Astrocyte (in vitro differentiated cells and primary cell): ENCODE measurements at regions not wholly inside any gene's neighbourhood (a gene's known extent, or its start where the extent isn't known, plus 50 kb on each side); places are given as distances from the start of the nearest gene placed in this dataset.

Source experiments
- DNase-seq: peaks from one replicate; pipeline ENCODE4 v3.0.0-alpha.2; 2010; ENCODE audit warnings: low read depth
- FAIRE-seq: peaks from 2 replicates; lab custom pipeline; 2011; peaks lifted over from hg19 to GRCh38; lab: Jason Lieb, UNC
- H2AFZ ChIP-seq: 2 replicates; pipeline ENCODE4 v1.6.0; 2012; ENCODE audit warnings: low read depth, low read length, inconsistent platforms
- H3K27ac ChIP-seq: 2 replicates; pipeline ENCODE4 v1.5.1; 2011; ENCODE audit warnings: low read depth, low read length, inconsistent platforms
- H3K27me3 ChIP-seq: 2 replicates; pipeline ENCODE4 v1.6.0; 2011; ENCODE audit warnings: low read length, inconsistent platforms; ENCODE audit not compliant: insufficient read depth
- H3K36me3 ChIP-seq: 2 replicates; pipeline ENCODE4 v1.5.1; 2011; ENCODE audit warnings: low read length, inconsistent platforms; ENCODE audit not compliant: insufficient read depth
- H3K4me1 ChIP-seq: 2 replicates; pipeline ENCODE4 v1.5.1; 2011; ENCODE audit warnings: low read length, inconsistent platforms; ENCODE audit not compliant: insufficient read depth
- H3K4me2 ChIP-seq: 2 replicates; pipeline ENCODE4 v1.6.0; 2012; ENCODE audit warnings: low read length, inconsistent platforms
- H3K4me3 ChIP-seq: 2 replicates; pipeline ENCODE4 v1.5.1; 2011; ENCODE audit warnings: low read depth, mild to moderate bottlenecking, low read length, inconsistent platforms; ENCODE audit not compliant: insufficient read depth
- H3K79me2 ChIP-seq: 2 replicates; pipeline ENCODE4 v1.6.0; 2012; ENCODE audit warnings: mild to moderate bottlenecking, low read length, inconsistent platforms; ENCODE audit not compliant: insufficient read depth
- H3K9ac ChIP-seq: 2 replicates; pipeline ENCODE4 v1.6.0; 2012; ENCODE audit warnings: mild to moderate bottlenecking, low read length, inconsistent platforms
- H3K9me3 ChIP-seq: 2 replicates; pipeline ENCODE4 v1.5.1; 2012; ENCODE audit warnings: low read depth, mild to moderate bottlenecking, low read length, inconsistent platforms; ENCODE audit not compliant: insufficient read depth
- H4K20me1 ChIP-seq: 2 replicates; pipeline ENCODE4 v1.6.0; 2012; ENCODE audit warnings: low read length, inconsistent platforms; ENCODE audit not compliant: insufficient read depth
- H3K27ac Mint-ChIP-seq: one replicate; pipeline ENCODE4 v1.8.0; 2021; ENCODE audit warnings: mild to moderate bottlenecking, mixed read lengths; ENCODE audit not compliant: unreplicated experiment
- H3K27me3 Mint-ChIP-seq: one replicate; pipeline ENCODE4 v1.8.0; 2021; ENCODE audit warnings: low read depth, mixed read lengths; ENCODE audit not compliant: unreplicated experiment
- H3K36me3 Mint-ChIP-seq: one replicate; pipeline ENCODE4 v1.8.0; 2021; ENCODE audit warnings: low read depth, mixed read lengths; ENCODE audit not compliant: unreplicated experiment
- H3K4me1 Mint-ChIP-seq: one replicate; pipeline ENCODE4 v1.8.0; 2021; ENCODE audit warnings: low read depth, mixed read lengths; ENCODE audit not compliant: unreplicated experiment
- H3K4me3 Mint-ChIP-seq: one replicate; pipeline ENCODE4 v1.8.0; 2021; ENCODE audit warnings: mild to moderate bottlenecking, moderate library complexity, mixed read lengths; ENCODE audit not compliant: unreplicated experiment
- H3K9me3 Mint-ChIP-seq: one replicate; pipeline ENCODE4 v1.8.0; 2021; ENCODE audit warnings: mild to moderate bottlenecking, mixed read lengths; ENCODE audit not compliant: unreplicated experiment
- EZH2 ChIP-seq: IDR thresholded peaks from 2 replicates; pipeline ENCODE4 v1.6.1; 2012; ENCODE audit warnings: mild to moderate bottlenecking, low read length, inconsistent platforms; ENCODE audit not compliant: insufficient read depth
- TF ChIP-seq, protein P1 (sequence below): IDR thresholded peaks from 2 replicates; pipeline ENCODE4 v1.5.1; 2011; ENCODE audit warnings: low read depth, mild to moderate bottlenecking, inconsistent platforms, low read length, moderate library complexity; ENCODE audit not compliant: insufficient read depth

DNA sequence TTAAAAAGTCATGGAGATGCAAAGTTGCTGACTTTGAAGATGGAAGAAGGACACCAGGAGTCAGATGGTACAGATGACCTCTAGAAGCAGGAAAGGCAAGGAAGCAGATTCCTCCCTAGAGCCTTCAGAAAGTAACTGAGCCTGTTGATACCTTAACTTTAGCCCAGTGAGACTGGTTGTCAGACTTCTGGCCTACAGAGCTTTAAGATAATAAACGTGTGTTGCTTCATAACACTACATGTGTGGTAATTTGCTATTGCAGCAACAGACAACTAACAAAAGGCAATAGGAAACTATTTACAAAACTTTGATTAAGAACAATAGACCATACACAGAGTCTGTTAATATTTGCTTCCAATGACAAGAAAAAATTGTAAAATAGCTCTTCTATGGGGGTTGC lies 102.0 kb upstream of the USP38 start:
- no peak overlapping the region for H3K4me3 Mint-ChIP-seq
- Histone ChIP-seq H3K9me3 (no peaks in the 10 kb centered on the region), H3K4me1 (no peaks in the 10 kb centered on the region), H3K9ac (no peak overlapping the region), H3K4me3 (no peak overlapping the region), H3K79me2 (no peaks in the 10 kb centered on the region), H3K27ac (no peak overlapping the region), H3K27me3 (no peaks in the 10 kb centered on the region), H2AFZ (no peak overlapping the region), H3K36me3 (no peaks in the 10 kb centered on the region), H4K20me1 (no peaks in the 10 kb centered on the region), H3K4me2 (no peak overlapping the region)
- H3K36me3 Mint-ChIP-seq, result no peaks in the 10 kb centered on the region
- no peaks in the 10 kb centered on the region for H3K27me3 Mint-ChIP-seq
- H3K27ac Mint-ChIP-seq, result no peak overlapping the region
- no peaks in the 10 kb centered on the region for H3K9me3 Mint-ChIP-seq
- FAIRE-seq, result no peak
- H3K4me1 Mint-ChIP-seq, result peaks cover 16% of the 10 kb centered on the region
- no peak for DNase-seq
- no peak for TF ChIP-seq EZH2
- TF ChIP-seq, protein P1, sequence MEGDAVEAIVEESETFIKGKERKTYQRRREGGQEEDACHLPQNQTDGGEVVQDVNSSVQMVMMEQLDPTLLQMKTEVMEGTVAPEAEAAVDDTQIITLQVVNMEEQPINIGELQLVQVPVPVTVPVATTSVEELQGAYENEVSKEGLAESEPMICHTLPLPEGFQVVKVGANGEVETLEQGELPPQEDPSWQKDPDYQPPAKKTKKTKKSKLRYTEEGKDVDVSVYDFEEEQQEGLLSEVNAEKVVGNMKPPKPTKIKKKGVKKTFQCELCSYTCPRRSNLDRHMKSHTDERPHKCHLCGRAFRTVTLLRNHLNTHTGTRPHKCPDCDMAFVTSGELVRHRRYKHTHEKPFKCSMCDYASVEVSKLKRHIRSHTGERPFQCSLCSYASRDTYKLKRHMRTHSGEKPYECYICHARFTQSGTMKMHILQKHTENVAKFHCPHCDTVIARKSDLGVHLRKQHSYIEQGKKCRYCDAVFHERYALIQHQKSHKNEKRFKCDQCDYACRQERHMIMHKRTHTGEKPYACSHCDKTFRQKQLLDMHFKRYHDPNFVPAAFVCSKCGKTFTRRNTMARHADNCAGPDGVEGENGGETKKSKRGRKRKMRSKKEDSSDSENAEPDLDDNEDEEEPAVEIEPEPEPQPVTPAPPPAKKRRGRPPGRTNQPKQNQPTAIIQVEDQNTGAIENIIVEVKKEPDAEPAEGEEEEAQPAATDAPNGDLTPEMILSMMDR, result no peak

DNA sequence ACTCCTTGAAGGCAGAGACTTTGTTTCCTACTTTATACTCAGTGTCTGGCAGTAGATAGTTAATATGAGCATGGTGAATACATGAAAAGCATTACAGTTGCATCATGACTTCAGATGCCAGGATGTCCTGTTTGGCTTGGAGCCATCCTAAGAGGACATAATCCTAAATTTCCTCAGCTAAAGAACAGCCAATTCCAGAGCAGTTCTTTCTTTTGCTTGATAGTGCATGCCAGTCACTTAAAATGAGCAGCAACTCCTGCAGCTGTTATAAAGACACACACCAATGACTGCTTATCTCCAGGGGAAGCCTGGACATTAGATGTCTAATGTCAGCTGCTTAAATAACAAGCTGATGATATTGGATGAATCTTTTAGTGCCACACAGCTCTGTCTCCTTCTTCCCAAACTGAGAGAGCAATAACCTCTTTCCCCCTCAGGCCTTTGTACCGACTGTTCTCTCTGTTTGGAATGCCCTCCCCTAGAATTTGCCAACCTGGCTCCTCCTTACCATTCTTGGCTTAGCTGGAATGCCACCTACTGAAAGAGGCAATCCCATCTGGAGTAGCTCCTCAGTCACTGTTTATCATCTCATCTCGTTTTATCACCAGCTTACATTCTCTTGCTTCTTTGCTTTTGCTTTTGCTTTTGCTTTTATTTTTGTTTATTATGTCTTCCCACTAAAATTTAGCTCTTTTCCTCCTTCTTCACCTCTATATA lies 100.8 kb upstream of the USP38 start:
- FAIRE-seq (no peak), DNase-seq (no peak)
- Histone ChIP-seq H2AFZ (no peak overlapping the region), H3K4me1 (no peaks in the 10 kb centered on the region), H4K20me1 (no peaks in the 10 kb centered on the region), H3K79me2 (no peaks in the 10 kb centered on the region), H3K27me3 (no peaks in the 10 kb centered on the region), H3K4me2 (no peak overlapping the region), H3K9ac (no peak overlapping the region), H3K4me3 (no peak overlapping the region), H3K27ac (no peak overlapping the region), H3K36me3 (no peaks in the 10 kb centered on the region), H3K9me3 (no peaks in the 10 kb centered on the region)
- Mint-ChIP-seq H3K9me3 (no peaks in the 10 kb centered on the region), H3K27me3 (no peaks in the 10 kb centered on the region), H3K27ac (no peak overlapping the region), H3K4me1 (peaks cover 20% of the 10 kb centered on the region), H3K36me3 (no peaks in the 10 kb centered on the region), H3K4me3 (no peak overlapping the region)
- TF ChIP-seq, protein P1, result no peak
- no peak for TF ChIP-seq EZH2

DNA sequence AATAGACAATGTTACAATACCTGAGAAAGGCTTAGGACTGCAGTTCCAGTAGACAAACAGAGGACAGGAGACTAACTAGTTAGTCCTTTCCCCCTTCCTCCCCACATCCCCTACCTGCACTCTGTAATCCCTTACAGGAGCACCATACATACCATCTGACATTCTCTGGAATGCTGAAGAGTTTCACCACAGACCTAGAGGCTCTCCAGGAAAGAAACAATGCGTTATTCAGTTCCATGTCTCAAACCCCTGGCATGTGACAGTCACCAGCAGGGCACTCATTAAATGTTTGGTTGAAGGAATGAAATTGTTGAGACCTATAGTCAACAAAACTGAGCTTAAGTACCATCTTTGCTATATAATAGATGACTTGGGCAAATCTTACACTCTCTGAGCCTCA lies 100.2 kb upstream of the USP38 start:
- Histone ChIP-seq H4K20me1 (no peaks in the 10 kb centered on the region), H3K79me2 (no peaks in the 10 kb centered on the region), H3K4me3 (no peak overlapping the region), H2AFZ (no peak overlapping the region), H3K9ac (no peak overlapping the region), H3K9me3 (no peaks in the 10 kb centered on the region), H3K4me1 (no peaks in the 10 kb centered on the region), H3K36me3 (no peaks in the 10 kb centered on the region), H3K4me2 (no peak overlapping the region), H3K27ac (no peak overlapping the region), H3K27me3 (no peaks in the 10 kb centered on the region)
- H3K36me3 Mint-ChIP-seq, result no peaks in the 10 kb centered on the region
- H3K27me3 Mint-ChIP-seq, result no peaks in the 10 kb centered on the region
- no peak for TF ChIP-seq EZH2
- TF ChIP-seq, protein P1, result no peak
- no peak overlapping the region for H3K27ac Mint-ChIP-seq
- FAIRE-seq (no peak), DNase-seq (peak; percentile 1)
- no peaks in the 10 kb centered on the region for H3K9me3 Mint-ChIP-seq
- H3K4me1 Mint-ChIP-seq, result peaks cover 27% of the 10 kb centered on the region
- no peak overlapping the region for H3K4me3 Mint-ChIP-seq
